Jurkat, Clone E6-1 (cell line): ENCODE measurements at regions not wholly inside any gene's neighbourhood (a gene's known extent, or its start where the extent isn't known, plus 50 kb on each side); places are given as distances from the start of the nearest gene placed in this dataset.
"Not testable (repeated sequence)": the region's sequence is repeated elsewhere in the genome, so short reads cannot be mapped to it uniquely, and the experiment has no call there.

Experiments
- DNase-seq: peaks from one replicate; pipeline ENCODE4 v3.0.0-alpha.2; 2011; ENCODE audit warnings: low read depth, low spot score
- H3K4me3 ChIP-seq: 2 replicates; pipeline ENCODE4 v1.5.1; 2011; ENCODE audit warnings: mild to moderate bottlenecking, low read length, control low read depth, moderate library complexity

GRCh38 chr2:192444286-192444838 lies 249.6 kb upstream of the TMEFF2 start:
- H3K4me3 ChIP-seq = no peak overlapping the region
- no peak for DNase-seq

GRCh38 chr2:192443831-192444230 lies 249.1 kb upstream of the TMEFF2 start:
- DNase-seq = no peak
- no peak overlapping the region for H3K4me3 ChIP-seq

- no peak for DNase-seq
- no peak overlapping the region for H3K4me3 ChIP-seq
These were observed 243.5 kb upstream of the TMEFF2 start for GRCh38 chr2:192438239-192438638.

GRCh38 chr2:192437653-192438052 lies 242.9 kb upstream of the TMEFF2 start:
- no peak overlapping the region for H3K4me3 ChIP-seq
- DNase-seq = no peak

- no peak for DNase-seq
- H3K4me3 ChIP-seq = no peak overlapping the region
These were observed 229.5 kb upstream of the TMEFF2 start for GRCh38 chr2:192424243-192424642.

GRCh38 chr2:192419786-192420185 lies 225.1 kb upstream of the TMEFF2 start:
- no peak overlapping the region for H3K4me3 ChIP-seq
- DNase-seq = no peak

- DNase-seq = no peak
- H3K4me3 ChIP-seq = no peak overlapping the region
These were observed 221.3 kb upstream of the TMEFF2 start for GRCh38 chr2:192416060-192416459.

GRCh38 chr2:192414794-192415193 lies 220.1 kb upstream of the TMEFF2 start:
- no peak for DNase-seq
- no peak overlapping the region for H3K4me3 ChIP-seq

- no peak for DNase-seq
- H3K4me3 ChIP-seq = no peak overlapping the region
These were observed 219.3 kb upstream of the TMEFF2 start for GRCh38 chr2:192413812-192414681.

- not testable (repeated sequence) for DNase-seq, H3K4me3 ChIP-seq
These were observed 218.1 kb upstream of the TMEFF2 start for GRCh38 chr2:192412866-192413265.

- no peak overlapping the region for H3K4me3 ChIP-seq
- no peak for DNase-seq
These were observed 217.7 kb upstream of the TMEFF2 start for GRCh38 chr2:192412394-192412793.

GRCh38 chr2:192411755-192412154 lies 217.0 kb upstream of the TMEFF2 start:
- no peak for DNase-seq
- no peak overlapping the region for H3K4me3 ChIP-seq

- DNase-seq = no peak
- H3K4me3 ChIP-seq = no peak overlapping the region
These were observed 215.6 kb upstream of the TMEFF2 start for GRCh38 chr2:192410319-192410718.

- DNase-seq = no peak
- no peak overlapping the region for H3K4me3 ChIP-seq
These were observed 213.0 kb upstream of the TMEFF2 start for GRCh38 chr2:192407692-192408091.

GRCh38 chr2:192398236-192398635 lies 203.5 kb upstream of the TMEFF2 start:
- H3K4me3 ChIP-seq = no peak overlapping the region
- DNase-seq = no peak

GRCh38 chr2:192394605-192395004 lies 199.9 kb upstream of the TMEFF2 start:
- no peak for DNase-seq
- no peak overlapping the region for H3K4me3 ChIP-seq

GRCh38 chr2:192391041-192391440 lies 196.3 kb upstream of the TMEFF2 start:
- no peak overlapping the region for H3K4me3 ChIP-seq
- DNase-seq = no peak

GRCh38 chr2:192390401-192390800 lies 195.7 kb upstream of the TMEFF2 start:
- DNase-seq = no peak
- no peak overlapping the region for H3K4me3 ChIP-seq

GRCh38 chr2:192384191-192384590 lies 189.5 kb upstream of the TMEFF2 start:
- not testable (repeated sequence) for H3K4me3 ChIP-seq, DNase-seq

- no peak for DNase-seq
- H3K4me3 ChIP-seq = no peak overlapping the region
These were observed 186.3 kb upstream of the TMEFF2 start for GRCh38 chr2:192381082-192381481.

- no peak for DNase-seq
These were observed 185.0 kb upstream of the TMEFF2 start for GRCh38 chr2:192379736-192380135.

More at GRCh38 chr2:192379736-192380135, 185.0 kb upstream of the TMEFF2 start:
- no peak overlapping the region for H3K4me3 ChIP-seq
